HepG2 (cell line): ENCODE measurements at regions not wholly inside any gene's neighbourhood (a gene's known extent, or its start where the extent isn't known, plus 50 kb on each side); places are given as distances from the start of the nearest gene placed in this dataset.

Experiments used
- ATAC-seq: fragments of 200-7000 bp; cut with Tn5 transposase; 3 replicates; pipeline ENCODE4 v1.9.1; 2020; ENCODE audit warnings: mild to moderate bottlenecking, moderate library complexity
- BruUV-seq: library from RNA; stranded (reverse); fragments of 400-500 nt; replicated peaks from 2 replicates; lab custom pipeline; 2021; lab: Mats Ljungman, UMichigan
- CTCF ChIA-PET: fragments of 300-600 bp; formaldehyde crosslinking; extraction: SDS; loops from one replicate; lab custom pipeline; 2021; ENCODE audit warnings: low total read pairs, inconsistent platforms, low intra/inter-chr PET ratio; lab: Yijun Ruan, JAX
- POLR2A ChIA-PET: fragments of 350-600 bp; sonication (Branson Sonifier 250); formaldehyde crosslinking; loops from one replicate; lab custom pipeline; 2020; ENCODE audit warnings: antibody characterized with exemption, inconsistent platforms; lab: Yijun Ruan, JAX
- DNase-seq: peaks from one replicate; pipeline ENCODE4 v3.0.0-alpha.2; 2015; ENCODE audit warnings: low spot score
- FAIRE-seq: peaks from 3 replicates; lab custom pipeline; 2011; peaks lifted over from hg19 to GRCh38; lab: Jason Lieb, UNC
- H2AFZ ChIP-seq: one replicate; pipeline ENCODE4 v1.6.1; 2011; ENCODE audit warnings: low read length, inconsistent platforms
- H3K27ac ChIP-seq: fragments of 300-600 bp; 3 replicates; pipeline ENCODE4 v1.8.0; 2011; ENCODE audit warnings: mixed run types, mild to moderate bottlenecking, mixed read lengths, low read length, inconsistent platforms; ENCODE audit not compliant: insufficient read depth; ENCODE audit errors: extremely low read length
- H3K27me3 ChIP-seq, 2 experiments: fragments of 200-600 bp in 1 of 2; 2 replicates in 1 of 2; 3 replicates in 1 of 2; pipeline versions ENCODE4 v1.6.0 to v1.8.0; 2011; ENCODE audit warnings: low read length in 2 of 2, mild to moderate bottlenecking in 2 of 2, moderate library complexity in 2 of 2, inconsistent platforms in 1 of 2; ENCODE audit not compliant: insufficient read depth in 2 of 2, control insufficient read depth in 1 of 2
- H3K36me3 ChIP-seq, 2 experiments: fragments of 200-600 bp in 1 of 2; replicated peaks in 1 of 2; 2 replicates in 1 of 2; 3 replicates in 1 of 2; pipeline versions ENCODE4 v1.5.1 to v1.8.0; 2011; ENCODE audit warnings: low read length in 2 of 2, inconsistent platforms in 1 of 2; ENCODE audit not compliant: insufficient read depth in 2 of 2, control insufficient read depth in 1 of 2
- H3K4me1 ChIP-seq: 2 replicates; pipeline ENCODE4 v1.5.1; 2012; ENCODE audit warnings: low read length, inconsistent platforms; ENCODE audit not compliant: insufficient read depth
- H3K4me2 ChIP-seq: 2 replicates; pipeline ENCODE4 v1.6.0; 2011; ENCODE audit warnings: low read depth, low read length, inconsistent platforms
- H3K4me3 ChIP-seq, 3 experiments: fragments of 200-600 bp in 1 of 3; sonication (generic), shearing (Covaris generic) in 1 of 3; replicated peaks in 1 of 3; 2 replicates each; pipeline ENCODE4 v1.5.1; 2011 to 2016; ENCODE audit warnings: low read length in 3 of 3, inconsistent platforms in 2 of 3, low read depth in 2 of 3, mild to moderate bottlenecking in 2 of 3, control low read depth in 1 of 3, mixed read lengths in 1 of 3; ENCODE audit not compliant: insufficient read depth in 1 of 3
- H3K79me2 ChIP-seq: one replicate; pipeline ENCODE4 v1.6.1; 2011; ENCODE audit warnings: low read length, inconsistent platforms; ENCODE audit not compliant: insufficient read depth
- H3K9ac ChIP-seq: 2 replicates; pipeline ENCODE4 v1.6.0; 2011; ENCODE audit warnings: mild to moderate bottlenecking, low read depth, low read length, inconsistent platforms; ENCODE audit not compliant: insufficient read depth
- H3K9me3 ChIP-seq: 2 replicates; pipeline ENCODE4 v1.5.1; 2012; ENCODE audit warnings: mild to moderate bottlenecking, low read length
- H4K20me1 ChIP-seq: 2 replicates; pipeline ENCODE4 v1.6.0; 2011; ENCODE audit warnings: inconsistent platforms, mild to moderate bottlenecking, low read length, moderate library complexity; ENCODE audit not compliant: insufficient read depth
- ADNP ChIP-seq: sonication (generic); formaldehyde crosslinking; IDR thresholded peaks from 2 replicates; pipeline ENCODE4 v1.4.0; 2020; ENCODE audit warnings: missing genetic modification reagents
- BRF2 ChIP-seq: sonication (generic); formaldehyde crosslinking; IDR thresholded peaks from 2 replicates; pipeline ENCODE4 v1.8.1; 2022; ENCODE audit warnings: mild to moderate bottlenecking, missing genetic modification reagents
- FOXA1 ChIP-seq, 2 experiments: fragments of 450-650 bp in 1 of 2; sonication (generic) in 1 of 2; formaldehyde crosslinking in 1 of 2; IDR thresholded peaks; 2 replicates each; pipeline versions ENCODE4 v1.4.0 to v1.6.1; 2016 to 2020; ENCODE audit warnings: missing genetic modification reagents in 1 of 2
- HNF4A ChIP-seq: sonication (generic); formaldehyde crosslinking; IDR thresholded peaks from 2 replicates; pipeline ENCODE4 v1.4.0; 2020; ENCODE audit warnings: missing genetic modification reagents
- HOXA5 ChIP-seq: sonication (generic); formaldehyde crosslinking; IDR thresholded peaks from 2 replicates; pipeline ENCODE4 v1.4.0; 2020; ENCODE audit warnings: missing genetic modification reagents
- SMARCC2 ChIP-seq: fragments of 450-650 bp; IDR thresholded peaks from 2 replicates; pipeline ENCODE4 v1.6.1; 2017; ENCODE audit warnings: antibody characterized with exemption, mild to moderate bottlenecking
- ZNF121 ChIP-seq: sonication (generic); formaldehyde crosslinking; IDR thresholded peaks from 2 replicates; pipeline ENCODE4 v1.5.0; 2020; ENCODE audit warnings: mild to moderate bottlenecking, missing genetic modification reagents
- ZNF326 ChIP-seq: sonication (generic); formaldehyde crosslinking; IDR thresholded peaks from 2 replicates; pipeline ENCODE4 v1.4.0; 2020; ENCODE audit warnings: missing genetic modification reagents, borderline replicate concordance
- ZNF776 ChIP-seq: sonication (generic); formaldehyde crosslinking; IDR thresholded peaks from 2 replicates; pipeline ENCODE4 v1.4.0; 2020; ENCODE audit warnings: mild to moderate bottlenecking, missing genetic modification reagents
- ZNF792 ChIP-seq: IDR thresholded peaks from 2 replicates; pipeline ENCODE4 v1.6.1; 2016
- WGBS: methylation state at CpG from one replicate; pipeline ENCODE4 v1.1.6; 2017; ENCODE audit warnings: low lambda C conversion rate; 5-methylcytosine and 5-hydroxymethylcytosine counted together
- in situ Hi-C: cut with HindIII; loops from 2 replicates; pipeline ENCODE4 v1.10.0; 2017; ENCODE audit warnings: low pct_unique_long_range_greater_than_20kb; ENCODE audit not compliant: extremely low pct_ligation_motif_present
- intact Hi-C: fragments of 100-400 bp; cut with micrococcal nuclease; formaldehyde crosslinking; loops from one replicate; pipeline ENCODE4 v1.10.0; 2022; ENCODE audit not compliant: unreplicated experiment

GRCh38 chr14:66378712-66379505, 107.3 kb upstream of the CCDC196 start:
- TF ChIP-seq ZNF792 (CRISPR knock-in tag) (no peak), BRF2 (CRISPR knock-in tag) (no peak), SMARCC2 (no peak), ZNF121 (CRISPR knock-in tag) (no peak), FOXA1 (IDR thresholded peaks at IDR 0.05) (no peak), FOXA1 (CRISPR knock-in tag; IDR thresholded peaks at IDR 0.05) (no peak), HNF4A (CRISPR knock-in tag) (no peak), HOXA5 (CRISPR knock-in tag) (no peak), ZNF776 (no peak), ADNP (no peak), ZNF326 (no peak)
- H4K20me1 ChIP-seq: no peaks in the 10 kb centered on the region
- no peak overlapping the region for H3K27ac ChIP-seq
- CTCF ChIA-PET: no interaction called here
- FAIRE-seq (no peak), DNase-seq (no peak), ATAC-seq (no peak)
- in situ Hi-C loops: no loop called here
- H3K4me2 ChIP-seq: no peak overlapping the region
- H3K4me1 ChIP-seq: no peaks in the 10 kb centered on the region
- no peaks in the 10 kb centered on the region for H3K9me3 ChIP-seq
- H3K36me3 ChIP-seq: no peaks in the 10 kb centered on the region
- 69% methylated on average over 4 of the region's 4 CpGs for WGBS
- no peak overlapping the region for H3K4me3 ChIP-seq
- POLR2A ChIA-PET: no interaction called here
- H3K79me2 ChIP-seq: no peaks in the 10 kb centered on the region
- intact Hi-C loops: no loop called here
- no TSS peak for BruUV-seq
- H2AFZ ChIP-seq: no peak overlapping the region
- no peak overlapping the region for H3K9ac ChIP-seq
- H3K27me3 ChIP-seq: no peaks in the 10 kb centered on the region
